Neural cell (in vitro differentiated cells): ENCODE measurements at regions not wholly inside any gene's neighbourhood (a gene's known extent, or its start where the extent isn't known, plus 50 kb on each side); places are given as distances from the start of the nearest gene placed in this dataset.

Experiments used
- H2AFZ ChIP-seq: fragments of 200-600, 300-800 bp; sonication (generic), shearing (Covaris generic); 2 replicates; pipeline ENCODE4 v1.6.0; 2014; ENCODE audit warnings: low read depth, mild to moderate bottlenecking, antibody characterized with exemption, low read length, moderate library complexity
- H3F3A ChIP-seq: fragments of 200-600 bp; shearing (Covaris generic); 2 replicates; pipeline ENCODE4 v1.6.1; 2016; ENCODE audit warnings: mild to moderate bottlenecking, moderate library complexity, mixed read lengths, antibody characterized with exemption, low read length; ENCODE audit not compliant: insufficient read depth, poor library complexity, severe bottlenecking
- H3K27ac ChIP-seq: fragments of 200-600, 300-800 bp; sonication (generic), shearing (Covaris generic); 2 replicates; pipeline ENCODE4 v1.5.1; 2014; ENCODE audit warnings: mild to moderate bottlenecking, low read length, moderate library complexity
- H3K27me3 ChIP-seq: fragments of 300-800, 200-600 bp; sonication (generic), shearing (Covaris generic); 2 replicates; pipeline ENCODE4 v1.6.0; 2014; ENCODE audit warnings: mild to moderate bottlenecking, low read depth, low read length, moderate library complexity; ENCODE audit not compliant: insufficient read depth
- H3K36me3 ChIP-seq: fragments of 300-800, 200-600 bp; sonication (generic), shearing (Covaris generic); 2 replicates; pipeline ENCODE4 v1.5.1; 2014; ENCODE audit warnings: mild to moderate bottlenecking, antibody characterized with exemption, low read length, moderate library complexity; ENCODE audit not compliant: insufficient read depth
- H3K4me2 ChIP-seq: fragments of 300-800, 200-600 bp; sonication (generic), shearing (Covaris generic); 2 replicates; pipeline ENCODE4 v1.6.0; 2014; ENCODE audit warnings: mild to moderate bottlenecking, low read length
- H3K4me3 ChIP-seq: fragments of 300-800, 200-600 bp; sonication (generic), shearing (Covaris generic); 2 replicates; pipeline ENCODE4 v1.5.1; 2014; ENCODE audit warnings: mild to moderate bottlenecking, low read length, moderate library complexity
- H3K79me2 ChIP-seq: fragments of 200-600 bp; shearing (Covaris generic); replicated peaks from 2 replicates; pipeline ENCODE4 v1.6.0; 2014; ENCODE audit warnings: mild to moderate bottlenecking, low read length, moderate library complexity; ENCODE audit not compliant: insufficient read depth
- H3K9ac ChIP-seq: fragments of 300-800, 200-600 bp; sonication (generic), shearing (Covaris generic); 2 replicates; pipeline ENCODE4 v1.6.1; 2016; ENCODE audit warnings: mild to moderate bottlenecking, low read length, mixed read lengths
- H3K9me2 ChIP-seq: fragments of 200-600 bp; shearing (Covaris generic); 2 replicates; pipeline ENCODE4 v1.6.1; 2016; ENCODE audit warnings: mild to moderate bottlenecking, low read length, mixed read lengths; ENCODE audit not compliant: insufficient read depth
- H3K9me3 ChIP-seq: fragments of 200-600, 300-800 bp; sonication (generic), shearing (Covaris generic); 2 replicates; pipeline ENCODE4 v1.6.1; 2016; ENCODE audit warnings: mild to moderate bottlenecking, mixed run types, low read length, moderate library complexity, mixed read lengths
- H4K20me1 ChIP-seq: fragments of 200-600 bp; shearing (Covaris generic); 2 replicates; pipeline ENCODE4 v1.6.1; 2016; ENCODE audit warnings: mild to moderate bottlenecking, mixed run types; ENCODE audit not compliant: insufficient read depth
- EP300 ChIP-seq: fragments of 450-650 bp; conservative IDR thresholded peaks from 2 replicates; pipeline ENCODE4 v1.6.1; 2014; ENCODE audit warnings: antibody characterized with exemption, mild to moderate bottlenecking, moderate library complexity; ENCODE audit not compliant: poor library complexity, severe bottlenecking
- EZH2 ChIP-seq: fragments of 200-600, 300-800 bp; shearing (Covaris generic), sonication (generic); IDR thresholded peaks from 2 replicates; pipeline ENCODE4 v1.6.1; 2014; ENCODE audit warnings: antibody characterized with exemption, low read length, borderline replicate concordance, mild to moderate bottlenecking; ENCODE audit not compliant: insufficient read depth, poor library complexity, severe bottlenecking
- MXI1 ChIP-seq: fragments of 450-650 bp; conservative IDR thresholded peaks from 2 replicates; pipeline ENCODE4 v1.6.1; 2014; ENCODE audit warnings: antibody characterized with exemption, mild to moderate bottlenecking; ENCODE audit not compliant: poor library complexity, severe bottlenecking
- POLR2AphosphoS5 ChIP-seq: IDR thresholded peaks from 2 replicates; pipeline ENCODE4 v1.6.1; 2012
- RAD21 ChIP-seq: fragments of 450-650 bp; conservative IDR thresholded peaks from 2 replicates; pipeline ENCODE4 v1.6.1; 2014; ENCODE audit warnings: antibody characterized with exemption, mild to moderate bottlenecking, moderate library complexity
- SMC3 ChIP-seq: fragments of 450-650 bp; conservative IDR thresholded peaks from 2 replicates; pipeline ENCODE4 v1.6.1; 2014; ENCODE audit warnings: antibody characterized with exemption, mild to moderate bottlenecking, moderate library complexity; ENCODE audit not compliant: poor library complexity
- TAF1 ChIP-seq: IDR thresholded peaks from 2 replicates; pipeline ENCODE4 v1.6.1; 2012; ENCODE audit warnings: low read depth
- TF ChIP-seq, protein P1 (sequence below): fragments of 450-650 bp; IDR thresholded peaks from 2 replicates; pipeline ENCODE4 v1.5.1; 2014; ENCODE audit warnings: antibody characterized with exemption, mild to moderate bottlenecking, moderate library complexity; ENCODE audit not compliant: poor library complexity, severe bottlenecking
- TF ChIP-seq, protein P2 (sequence below): IDR thresholded peaks from 2 replicates; pipeline ENCODE4 v1.6.1; 2012; ENCODE audit warnings: borderline replicate concordance

DNA sequence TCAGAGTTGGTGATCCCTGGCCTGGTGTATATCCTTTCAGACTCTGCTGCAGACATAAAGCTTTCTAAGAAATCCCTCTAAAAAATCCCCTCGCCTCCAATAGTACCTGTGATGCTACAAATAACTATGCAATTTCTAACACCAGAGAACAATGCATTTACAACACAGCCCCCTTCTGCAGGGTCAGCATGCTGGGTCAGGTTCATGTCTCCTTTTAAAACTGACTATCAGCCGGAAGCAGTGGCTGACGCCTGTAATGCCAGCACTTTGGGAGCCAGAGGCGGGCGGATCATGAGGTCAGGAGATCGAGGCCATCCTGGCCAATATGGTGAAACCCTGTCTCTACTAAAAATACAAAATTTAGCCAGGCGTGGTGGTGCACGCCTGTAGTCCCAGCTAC lies 77.0 kb upstream of the SPATA12 start:
- Histone ChIP-seq H3K9me2 (no peaks in the 10 kb centered on the region), H3K4me3 (no peak overlapping the region), H3K79me2 (no peaks in the 10 kb centered on the region), H3K4me2 (no peak overlapping the region), H2AFZ (no peak overlapping the region), H3K9ac (no peak overlapping the region), H4K20me1 (no peaks in the 10 kb centered on the region), H3K9me3 (no peaks in the 10 kb centered on the region), H3K27ac (no peak overlapping the region), H3K36me3 (no peaks in the 10 kb centered on the region), H3K27me3 (no peaks in the 10 kb centered on the region), H3F3A (no peaks in the 10 kb centered on the region)
- TF ChIP-seq, protein P1, sequence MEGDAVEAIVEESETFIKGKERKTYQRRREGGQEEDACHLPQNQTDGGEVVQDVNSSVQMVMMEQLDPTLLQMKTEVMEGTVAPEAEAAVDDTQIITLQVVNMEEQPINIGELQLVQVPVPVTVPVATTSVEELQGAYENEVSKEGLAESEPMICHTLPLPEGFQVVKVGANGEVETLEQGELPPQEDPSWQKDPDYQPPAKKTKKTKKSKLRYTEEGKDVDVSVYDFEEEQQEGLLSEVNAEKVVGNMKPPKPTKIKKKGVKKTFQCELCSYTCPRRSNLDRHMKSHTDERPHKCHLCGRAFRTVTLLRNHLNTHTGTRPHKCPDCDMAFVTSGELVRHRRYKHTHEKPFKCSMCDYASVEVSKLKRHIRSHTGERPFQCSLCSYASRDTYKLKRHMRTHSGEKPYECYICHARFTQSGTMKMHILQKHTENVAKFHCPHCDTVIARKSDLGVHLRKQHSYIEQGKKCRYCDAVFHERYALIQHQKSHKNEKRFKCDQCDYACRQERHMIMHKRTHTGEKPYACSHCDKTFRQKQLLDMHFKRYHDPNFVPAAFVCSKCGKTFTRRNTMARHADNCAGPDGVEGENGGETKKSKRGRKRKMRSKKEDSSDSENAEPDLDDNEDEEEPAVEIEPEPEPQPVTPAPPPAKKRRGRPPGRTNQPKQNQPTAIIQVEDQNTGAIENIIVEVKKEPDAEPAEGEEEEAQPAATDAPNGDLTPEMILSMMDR = no peak
- TF ChIP-seq MXI1 (no peak), TAF1 (no peak), EZH2 (no peak), SMC3 (no peak), EP300 (no peak), POLR2AphosphoS5 (no peak), RAD21 (no peak)
- TF ChIP-seq, protein P2, sequence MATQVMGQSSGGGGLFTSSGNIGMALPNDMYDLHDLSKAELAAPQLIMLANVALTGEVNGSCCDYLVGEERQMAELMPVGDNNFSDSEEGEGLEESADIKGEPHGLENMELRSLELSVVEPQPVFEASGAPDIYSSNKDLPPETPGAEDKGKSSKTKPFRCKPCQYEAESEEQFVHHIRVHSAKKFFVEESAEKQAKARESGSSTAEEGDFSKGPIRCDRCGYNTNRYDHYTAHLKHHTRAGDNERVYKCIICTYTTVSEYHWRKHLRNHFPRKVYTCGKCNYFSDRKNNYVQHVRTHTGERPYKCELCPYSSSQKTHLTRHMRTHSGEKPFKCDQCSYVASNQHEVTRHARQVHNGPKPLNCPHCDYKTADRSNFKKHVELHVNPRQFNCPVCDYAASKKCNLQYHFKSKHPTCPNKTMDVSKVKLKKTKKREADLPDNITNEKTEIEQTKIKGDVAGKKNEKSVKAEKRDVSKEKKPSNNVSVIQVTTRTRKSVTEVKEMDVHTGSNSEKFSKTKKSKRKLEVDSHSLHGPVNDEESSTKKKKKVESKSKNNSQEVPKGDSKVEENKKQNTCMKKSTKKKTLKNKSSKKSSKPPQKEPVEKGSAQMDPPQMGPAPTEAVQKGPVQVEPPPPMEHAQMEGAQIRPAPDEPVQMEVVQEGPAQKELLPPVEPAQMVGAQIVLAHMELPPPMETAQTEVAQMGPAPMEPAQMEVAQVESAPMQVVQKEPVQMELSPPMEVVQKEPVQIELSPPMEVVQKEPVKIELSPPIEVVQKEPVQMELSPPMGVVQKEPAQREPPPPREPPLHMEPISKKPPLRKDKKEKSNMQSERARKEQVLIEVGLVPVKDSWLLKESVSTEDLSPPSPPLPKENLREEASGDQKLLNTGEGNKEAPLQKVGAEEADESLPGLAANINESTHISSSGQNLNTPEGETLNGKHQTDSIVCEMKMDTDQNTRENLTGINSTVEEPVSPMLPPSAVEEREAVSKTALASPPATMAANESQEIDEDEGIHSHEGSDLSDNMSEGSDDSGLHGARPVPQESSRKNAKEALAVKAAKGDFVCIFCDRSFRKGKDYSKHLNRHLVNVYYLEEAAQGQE = no peak

DNA sequence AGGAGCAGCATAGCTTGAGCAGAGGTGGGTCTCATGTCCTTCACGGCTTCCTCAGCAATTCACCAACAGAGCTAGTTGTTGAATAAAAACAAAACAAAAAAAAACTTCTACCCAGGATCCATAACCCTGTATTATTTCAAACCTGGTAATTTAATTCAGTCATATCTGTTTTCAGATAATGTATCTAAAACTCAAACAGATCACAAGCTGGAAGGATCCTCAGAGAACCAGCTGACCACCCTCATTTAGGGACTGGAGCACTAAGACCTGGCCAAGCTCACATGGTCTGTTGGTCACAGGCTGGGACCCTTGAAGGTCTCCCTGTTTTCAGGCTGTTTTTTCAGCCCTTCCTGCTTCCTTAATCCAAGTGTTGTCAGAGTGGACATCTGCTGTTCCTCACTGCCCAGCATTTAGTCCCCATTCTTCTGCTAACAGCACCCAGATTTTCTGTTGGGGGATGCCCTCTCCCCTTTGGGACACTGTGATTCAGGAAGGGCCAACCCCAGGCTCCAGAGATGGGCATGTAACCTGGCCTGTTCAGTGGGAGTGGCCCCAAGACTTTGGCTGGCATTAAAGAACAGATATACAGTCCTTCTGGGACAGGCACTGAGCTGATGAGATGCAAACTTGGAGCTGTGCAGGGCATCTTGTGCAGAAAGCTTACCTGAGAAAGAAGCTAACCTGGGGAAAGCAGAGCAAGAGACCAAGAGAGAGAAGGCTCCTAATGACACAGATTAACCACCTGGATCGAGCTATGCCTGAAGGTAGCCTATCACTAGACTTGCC lies 78.8 kb upstream of the SPATA12 start:
- Histone ChIP-seq H3F3A (no peaks in the 10 kb centered on the region), H3K4me2 (no peak overlapping the region), H3K9me2 (no peaks in the 10 kb centered on the region), H3K4me3 (no peak overlapping the region), H3K36me3 (no peaks in the 10 kb centered on the region), H3K9ac (no peak overlapping the region), H3K9me3 (no peaks in the 10 kb centered on the region), H3K27ac (no peak overlapping the region), H3K79me2 (no peaks in the 10 kb centered on the region), H2AFZ (no peak overlapping the region), H3K27me3 (no peaks in the 10 kb centered on the region), H4K20me1 (no peaks in the 10 kb centered on the region)
- TF ChIP-seq MXI1 (no peak), EP300 (no peak), EZH2 (no peak), SMC3 (no peak), POLR2AphosphoS5 (no peak), TAF1 (no peak), RAD21 (no peak)
- TF ChIP-seq, protein P2 = no peak
- TF ChIP-seq, protein P1 = no peak
